Right lobe of liver (tissue), 6 donors: ENCODE measurements at regions not wholly inside any gene's neighbourhood (a gene's known extent, or its start where the extent isn't known, plus 50 kb on each side); places are given as distances from the start of the nearest gene placed in this dataset.

Source experiments
- ATAC-seq, 4 donors: fragments of 200-7000 bp; cut with Tn5 transposase; one replicate each; pipeline ENCODE4 v1.9.1; 2020; ENCODE audit warnings: mild to moderate bottlenecking in 4 of 4, moderate library complexity in 4 of 4
- DNase-seq, 3 donors: peaks; one replicate each; pipeline ENCODE4 v3.0.0-alpha.2; 2020
- H3K27ac ChIP-seq, 3 donors: fragments of 200-600 bp; one replicate each; pipeline ENCODE4 v1.8.0; 2022
- H3K27me3 ChIP-seq, 2 donors: fragments of 200-600 bp; one replicate each; pipeline ENCODE4 v1.8.0; 2022
- H3K36me3 ChIP-seq, 4 donors: fragments of 200-600 bp; sonication (generic) in 1 of 4; one replicate each; pipeline versions ENCODE4 v1.5.1 to v1.8.0; 2017 to 2022; ENCODE audit warnings: control low read depth in 1 of 4
- H3K4me1 ChIP-seq, 4 donors: fragments of 200-600 bp; sonication (generic) in 1 of 4; one replicate each; pipeline versions ENCODE4 v1.5.1 to v1.8.0; 2017 to 2022; ENCODE audit warnings: control low read depth in 1 of 4
- H3K4me3 ChIP-seq, 3 donors: fragments of 200-600 bp; one replicate each; pipeline ENCODE4 v1.8.0; 2022
- H3K9me3 ChIP-seq, 4 donors: fragments of 200-600 bp; sonication (generic) in 1 of 4; one replicate each; pipeline versions ENCODE4 v1.5.1 to v1.8.0; 2017 to 2022; ENCODE audit warnings: control low read depth in 1 of 4
- CTCF ChIP-seq, 4 donors: fragments of 200-600 bp in 3 of 4; fragments of 450-650 bp in 1 of 4; IDR thresholded peaks; one replicate each; pipeline versions ENCODE4 v1.5.1 to v1.8.0; 2016 to 2022; ENCODE audit warnings: antibody characterized with exemption in 4 of 4, mild to moderate bottlenecking in 2 of 4
- POLR2A ChIP-seq: fragments of 450-650 bp; IDR thresholded peaks from one replicate; pipeline ENCODE4 v1.6.1; 2017; ENCODE audit warnings: antibody characterized with exemption, mild to moderate bottlenecking
- WGBS: methylation state at CpG from one replicate; pipeline ENCODE4 v1.1.6; 2018; ENCODE audit warnings: low coverage, low lambda C conversion rate; ENCODE audit not compliant: insufficient coverage; ENCODE audit errors: missing lambda C conversion rate; 5-methylcytosine and 5-hydroxymethylcytosine counted together
- intact Hi-C, 2 donors: fragments of 100-400 bp; cut with DNase I; formaldehyde crosslinking; loops; one replicate each; pipeline versions ENCODE4 v1.11.2 to v1.14.1; 2022
- donor health status: DM: no; HTN: yes; CAD: no.
- donor health status: DM: no; HTN: no; CAD: no.
- donor health status: DM: no; HTN: no; CAD: no.
- donor health status: DM: no; HTN: yes; CAD: no.
- donor health status: DM: no; HTN: yes; CAD: no.

- DNase-seq, result no peak
These were observed 160.1 kb downstream of the SUDS3 start for GRCh38 chr12:118536306-118536906.

DNA sequence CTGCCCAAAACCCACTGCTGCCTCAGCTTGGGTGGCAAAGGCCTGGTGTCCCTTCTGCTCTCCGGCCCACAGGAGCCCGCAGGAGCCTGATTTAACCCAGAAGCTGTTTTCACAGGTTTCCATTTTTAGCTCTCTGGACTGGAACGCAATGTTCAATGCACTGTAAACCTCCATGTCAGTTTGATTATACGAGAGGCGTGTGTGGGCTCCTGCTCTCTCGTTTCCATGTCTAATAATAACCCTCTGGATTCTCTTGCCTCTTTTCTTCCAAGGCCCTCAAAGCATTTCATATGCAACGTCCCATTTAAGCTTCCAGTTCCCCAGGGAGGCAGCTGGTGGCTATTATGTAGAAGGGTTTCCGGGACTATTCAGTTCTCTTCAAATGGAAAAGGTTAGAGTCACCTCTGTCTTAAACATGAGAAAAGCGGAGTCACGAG lies 161.1 kb downstream of the SUDS3 start:
- Histone ChIP-seq H3K27me3 (no peaks in the 10 kb centered on the region), H3K9me3 (no peaks in the 10 kb centered on the region), H3K4me3 (no peak overlapping the region), H3K27ac (no peak overlapping the region), H3K36me3 (no peaks in the 10 kb centered on the region), H3K4me1 (no peaks in the 10 kb centered on the region)
- DNase-seq (no peak), ATAC-seq (no peak)
- WGBS, result 64% methylated on average over 8 of the region's 10 CpGs
- TF ChIP-seq CTCF (IDR thresholded peaks at IDR 0.05) (no peak), POLR2A (no peak)
- intact Hi-C loops, result no loop called here

More at GRCh38 chr12:118536306-118536906, 160.1 kb downstream of the SUDS3 start:
- Histone ChIP-seq H3K9me3 (no peaks in the 10 kb centered on the region), H3K4me3 (no peak overlapping the region), H3K4me1 (no peaks in the 10 kb centered on the region), H3K27me3 (no peaks in the 10 kb centered on the region), H3K36me3 (no peaks in the 10 kb centered on the region), H3K27ac (no peak overlapping the region)
- WGBS, result 68% methylated on average over 7 of the region's 8 CpGs
- no peak for ATAC-seq
- TF ChIP-seq CTCF (IDR thresholded peaks at IDR 0.05) (no peak), POLR2A (no peak)
- intact Hi-C loops, result no loop called here

GRCh38 chr12:118541071-118541470 lies 164.7 kb downstream of the SUDS3 start:
- 62% methylated on average over 3 of the region's 3 CpGs for WGBS
- Histone ChIP-seq H3K27me3 (no peaks in the 10 kb centered on the region), H3K4me3 (no peak overlapping the region), H3K27ac (no peak overlapping the region), H3K36me3 (no peaks in the 10 kb centered on the region), H3K9me3 (no peaks in the 10 kb centered on the region), H3K4me1 (no peaks in the 10 kb centered on the region)
- TF ChIP-seq POLR2A (no peak), CTCF (IDR thresholded peaks at IDR 0.05) (no peak)
- ATAC-seq (no peak), DNase-seq (no peak)
- intact Hi-C loops, result no loop called here

DNA sequence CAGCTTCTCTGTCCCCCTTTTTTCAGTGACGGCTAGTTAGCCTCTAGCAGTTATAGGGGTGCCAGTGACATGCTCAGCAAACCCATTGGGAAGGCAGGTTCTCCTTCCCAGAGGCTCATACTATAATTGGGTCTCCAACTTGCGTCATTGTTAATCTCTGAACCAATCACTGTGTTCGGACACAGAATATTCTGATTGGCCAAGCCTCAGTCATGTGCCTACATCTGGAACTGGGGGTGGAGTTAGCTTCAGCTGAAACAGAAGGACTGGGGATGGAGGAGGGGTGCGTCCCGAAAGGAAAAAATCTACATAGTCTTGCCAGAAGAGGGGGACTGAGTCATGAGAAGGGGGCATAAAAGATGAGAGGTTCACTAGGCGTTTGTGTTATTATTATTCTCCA lies 165.6 kb downstream of the SUDS3 start:
- TF ChIP-seq CTCF (IDR thresholded peaks at IDR 0.05), result no peak
- TF ChIP-seq POLR2A, result no peak
- Histone ChIP-seq H3K4me1 (no peaks in the 10 kb centered on the region), H3K36me3 (no peaks in the 10 kb centered on the region), H3K9me3 (no peaks in the 10 kb centered on the region), H3K4me3 (no peak overlapping the region), H3K27me3 (no peaks in the 10 kb centered on the region), H3K27ac (no peak overlapping the region)
- intact Hi-C loops, result no loop called here
- ATAC-seq (no peak), DNase-seq (no peak)
- 69% methylated on average over 6 of the region's 6 CpGs for WGBS

DNA sequence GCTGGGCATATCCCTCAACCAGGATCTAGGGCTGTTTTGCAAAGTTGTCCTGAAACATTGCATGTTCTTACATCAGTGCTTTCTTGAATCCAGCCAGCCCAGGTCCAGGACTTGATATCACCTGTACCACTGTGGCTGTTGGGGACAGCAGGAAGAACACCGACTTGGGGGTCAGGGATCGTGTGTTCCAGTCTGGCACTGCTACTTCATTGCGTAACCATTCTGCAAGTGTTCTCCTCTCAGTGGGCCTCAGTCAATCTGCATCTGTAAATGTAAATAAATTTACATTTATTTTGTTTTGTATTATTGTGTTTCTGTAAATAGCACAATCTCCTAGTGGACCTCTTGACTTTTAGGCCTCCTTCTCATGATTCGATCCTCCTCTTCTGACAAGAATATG lies 167.3 kb downstream of the SUDS3 start:
- 73% methylated on average over 4 of the region's 4 CpGs for WGBS
- ATAC-seq (no peak), DNase-seq (no peak)
- intact Hi-C loops, result no loop called here
- Histone ChIP-seq H3K4me3 (no peak overlapping the region), H3K27me3 (no peaks in the 10 kb centered on the region), H3K4me1 (no peaks in the 10 kb centered on the region), H3K9me3 (no peaks in the 10 kb centered on the region), H3K27ac (no peak overlapping the region), H3K36me3 (no peaks in the 10 kb centered on the region)
- no peak for TF ChIP-seq POLR2A
